ENCODE measurements at regions not wholly inside any gene's neighbourhood (a gene's known extent, or its start where the extent isn't known, plus 50 kb on each side); places are given as distances from the start of the nearest gene placed in this dataset.
"Not testable (repeated sequence)": the region's sequence is repeated elsewhere in the genome, so short reads cannot be mapped to it uniquely, and the experiment has no call there.

DNA sequence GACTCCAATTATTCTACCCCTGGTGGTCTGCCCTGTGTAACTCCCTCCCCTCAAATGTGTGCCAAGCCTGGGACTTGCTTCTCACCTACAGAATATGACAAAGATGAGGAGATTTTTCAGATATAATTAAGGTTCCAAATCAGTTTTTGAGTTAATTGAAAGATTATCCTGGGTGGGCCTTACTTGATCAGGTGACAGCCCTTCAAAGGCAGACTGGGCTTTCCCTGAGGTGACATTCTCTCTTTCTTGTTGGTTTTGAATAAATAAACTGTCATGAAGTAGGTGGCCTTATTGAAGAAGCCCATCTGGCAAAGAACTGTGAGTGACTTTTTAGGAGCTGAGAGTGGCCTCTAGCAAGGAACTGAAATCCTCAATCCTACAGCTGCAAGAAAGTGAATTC, 106.0 kb downstream of the BRMS1L start:
- DNase-seq: no peak
- Histone ChIP-seq H3K9me3 (no peaks in the 10 kb centered on the region), H3K27ac (no peak overlapping the region), H3K36me3 (no peaks in the 10 kb centered on the region), H3K27me3 (no peaks in the 10 kb centered on the region), H3K4me3 (no peak overlapping the region), H3K4me1 (no peaks in the 10 kb centered on the region)
- no peak for ATAC-seq
- intact Hi-C loops (cut with DNase I): no loop called here
- no peak for TF ChIP-seq POLR2A (IDR thresholded peaks at IDR 0.05)
- TF ChIP-seq, protein P1, sequence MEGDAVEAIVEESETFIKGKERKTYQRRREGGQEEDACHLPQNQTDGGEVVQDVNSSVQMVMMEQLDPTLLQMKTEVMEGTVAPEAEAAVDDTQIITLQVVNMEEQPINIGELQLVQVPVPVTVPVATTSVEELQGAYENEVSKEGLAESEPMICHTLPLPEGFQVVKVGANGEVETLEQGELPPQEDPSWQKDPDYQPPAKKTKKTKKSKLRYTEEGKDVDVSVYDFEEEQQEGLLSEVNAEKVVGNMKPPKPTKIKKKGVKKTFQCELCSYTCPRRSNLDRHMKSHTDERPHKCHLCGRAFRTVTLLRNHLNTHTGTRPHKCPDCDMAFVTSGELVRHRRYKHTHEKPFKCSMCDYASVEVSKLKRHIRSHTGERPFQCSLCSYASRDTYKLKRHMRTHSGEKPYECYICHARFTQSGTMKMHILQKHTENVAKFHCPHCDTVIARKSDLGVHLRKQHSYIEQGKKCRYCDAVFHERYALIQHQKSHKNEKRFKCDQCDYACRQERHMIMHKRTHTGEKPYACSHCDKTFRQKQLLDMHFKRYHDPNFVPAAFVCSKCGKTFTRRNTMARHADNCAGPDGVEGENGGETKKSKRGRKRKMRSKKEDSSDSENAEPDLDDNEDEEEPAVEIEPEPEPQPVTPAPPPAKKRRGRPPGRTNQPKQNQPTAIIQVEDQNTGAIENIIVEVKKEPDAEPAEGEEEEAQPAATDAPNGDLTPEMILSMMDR (IDR thresholded peaks at IDR 0.05): no peak

DNA sequence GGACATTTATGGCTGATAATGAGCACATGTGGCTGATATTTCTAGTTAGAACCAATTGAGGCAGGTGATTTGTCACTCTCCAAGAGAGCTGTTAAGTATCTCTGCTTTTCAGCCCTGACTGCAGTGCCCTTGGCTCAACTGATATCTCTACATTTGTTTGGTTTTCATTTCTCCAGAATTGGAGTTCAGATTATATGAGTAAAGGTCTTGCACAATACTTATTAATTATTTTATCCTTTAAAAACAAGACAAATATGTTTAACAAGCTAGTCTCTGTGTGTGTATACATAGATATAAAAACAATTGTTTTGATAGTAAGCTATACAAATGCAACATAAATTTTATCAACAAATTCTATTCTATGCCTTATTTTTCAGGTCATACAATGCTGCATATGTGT, 105.2 kb downstream of the BRMS1L start:
- TF ChIP-seq POLR2A (IDR thresholded peaks at IDR 0.05): no peak
- TF ChIP-seq, protein P1 (IDR thresholded peaks at IDR 0.05): no peak
- Histone ChIP-seq H3K27me3 (no peaks in the 10 kb centered on the region), H3K27ac (no peak overlapping the region), H3K36me3 (no peaks in the 10 kb centered on the region), H3K9me3 (no peaks in the 10 kb centered on the region), H3K4me3 (no peak overlapping the region), H3K4me1 (no peaks in the 10 kb centered on the region)
- intact Hi-C loops (cut with DNase I): no loop called here
- ATAC-seq (no peak), DNase-seq (no peak)

DNA sequence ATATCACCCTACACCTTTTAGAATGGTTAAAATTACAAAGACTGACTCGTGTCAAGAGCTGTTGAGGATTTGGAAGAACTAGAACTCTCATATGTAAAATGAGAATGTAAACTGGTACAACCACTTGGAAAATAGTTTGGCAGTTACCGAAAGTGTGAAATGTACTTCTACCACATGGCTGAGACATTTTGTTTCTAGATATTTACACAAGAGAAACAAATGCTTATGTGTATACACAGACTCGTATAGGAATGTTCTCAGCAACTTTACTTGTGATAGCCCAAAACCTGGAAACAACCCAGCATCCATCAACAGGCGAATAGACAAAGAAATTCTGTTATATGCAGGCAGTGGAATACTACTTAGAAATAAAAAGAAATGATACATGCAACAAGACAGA, 103.0 kb downstream of the BRMS1L start:
- intact Hi-C loops (cut with DNase I): no loop called here
- H3K27ac ChIP-seq: no peak overlapping the region
- no peak overlapping the region for H3K4me3 ChIP-seq
- no peaks in the 10 kb centered on the region for H3K4me1 ChIP-seq
- H3K9me3 ChIP-seq: no peaks in the 10 kb centered on the region
- no peak for DNase-seq
- no peaks in the 10 kb centered on the region for H3K27me3 ChIP-seq
- WGBS (ENCODE audit: insufficient coverage, low coverage, low lambda C conversion rate, missing lambda C conversion rate): 50% methylated on average over 4 of the region's 4 CpGs
- no peak for TF ChIP-seq POLR2A (IDR thresholded peaks at IDR 0.05)
- TF ChIP-seq, protein P1 (IDR thresholded peaks at IDR 0.05): no peak
- no peak for ATAC-seq
- no peaks in the 10 kb centered on the region for H3K36me3 ChIP-seq

DNA sequence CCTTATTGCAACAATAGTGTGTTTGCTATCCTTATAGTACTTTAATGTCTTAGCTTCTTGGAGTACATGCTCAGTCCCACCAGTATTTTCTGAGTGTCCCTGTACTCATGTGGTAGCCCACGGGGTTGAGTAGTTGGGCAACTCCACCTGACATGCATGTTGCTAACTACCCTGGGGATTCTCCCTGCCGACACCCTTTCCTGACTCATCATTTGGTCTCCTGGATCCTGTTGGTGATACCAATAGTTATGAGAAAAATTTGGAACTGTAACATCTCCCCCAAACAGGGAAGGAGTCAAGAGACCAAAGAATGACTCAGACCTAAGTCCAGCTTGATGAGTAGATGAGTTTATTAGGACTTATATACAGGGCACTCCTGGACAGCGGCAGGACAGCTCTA, 101.6 kb downstream of the BRMS1L start:
- H3K27ac ChIP-seq: no peak overlapping the region
- TF ChIP-seq POLR2A (IDR thresholded peaks at IDR 0.05): no peak
- TF ChIP-seq, protein P1 (IDR thresholded peaks at IDR 0.05): no peak
- DNase-seq (no peak), ATAC-seq (no peak)
- WGBS (ENCODE audit: insufficient coverage, low coverage, low lambda C conversion rate, missing lambda C conversion rate): 75% methylated on average over 2 of the region's 3 CpGs
- intact Hi-C loops (cut with DNase I): no loop called here
- H3K27me3 ChIP-seq: no peaks in the 10 kb centered on the region
- no peak overlapping the region for H3K4me3 ChIP-seq
- no peaks in the 10 kb centered on the region for H3K36me3 ChIP-seq
- H3K4me1 ChIP-seq: no peaks in the 10 kb centered on the region
- H3K9me3 ChIP-seq: no peaks in the 10 kb centered on the region

DNA sequence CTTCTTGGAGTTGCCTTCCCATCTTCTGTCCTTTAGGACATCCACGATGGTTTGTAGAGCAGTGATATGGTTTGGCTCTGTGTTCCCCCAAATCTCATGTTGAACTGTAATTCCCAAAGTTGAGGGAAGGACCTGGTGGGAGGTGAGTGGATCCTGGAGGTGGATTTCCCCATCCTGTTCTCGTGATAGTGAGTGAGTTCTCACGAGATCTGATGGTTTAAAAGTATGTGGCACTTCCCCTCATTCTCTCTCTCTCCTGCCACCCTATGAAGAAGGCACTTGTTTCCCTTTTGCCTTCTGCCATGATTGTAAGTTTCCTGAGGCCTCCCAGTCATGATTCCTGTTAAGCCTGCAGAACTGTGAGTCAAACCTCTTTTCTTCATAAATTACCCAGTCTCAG, 99.2 kb downstream of the BRMS1L start:
- DNase-seq: no peak
- no peak for ATAC-seq
- no peaks in the 10 kb centered on the region for H3K9me3 ChIP-seq
- H3K27ac ChIP-seq: no peak overlapping the region
- H3K4me1 ChIP-seq: no peaks in the 10 kb centered on the region
- intact Hi-C loops (cut with DNase I): no loop called here
- H3K4me3 ChIP-seq: no peak overlapping the region
- no peaks in the 10 kb centered on the region for H3K36me3 ChIP-seq
- 40% methylated on average over 2 of the region's 3 CpGs for WGBS (ENCODE audit: insufficient coverage, low coverage, low lambda C conversion rate, missing lambda C conversion rate)
- TF ChIP-seq, protein P1 (IDR thresholded peaks at IDR 0.05): no peak
- TF ChIP-seq POLR2A (IDR thresholded peaks at IDR 0.05): no peak
- no peaks in the 10 kb centered on the region for H3K27me3 ChIP-seq

DNA sequence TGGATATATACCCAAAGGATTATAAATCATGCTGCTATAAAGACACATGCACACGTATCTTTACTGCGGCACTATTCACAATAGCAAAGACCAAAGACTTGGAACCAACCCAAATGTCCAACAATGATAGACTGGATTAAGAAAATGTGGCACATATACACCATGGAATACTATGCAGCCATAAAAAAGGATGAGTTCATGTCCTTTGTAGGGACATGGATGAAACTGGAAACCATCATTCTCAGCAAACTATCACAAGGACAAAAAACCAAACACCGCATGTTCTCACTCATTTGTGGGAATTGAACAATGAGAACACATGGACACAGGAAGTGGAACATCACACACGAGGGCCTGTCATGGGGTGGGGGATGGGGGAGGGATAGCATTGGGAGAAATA, 96.5 kb downstream of the BRMS1L start:
- 81% methylated on average over 3 of the region's 4 CpGs for WGBS (ENCODE audit: insufficient coverage, low coverage, low lambda C conversion rate, missing lambda C conversion rate)
- H3K27me3 ChIP-seq; H3K4me1 ChIP-seq; ATAC-seq; H3K27ac ChIP-seq; H3K9me3 ChIP-seq; intact Hi-C loops (cut with DNase I); DNase-seq; H3K36me3 ChIP-seq; H3K4me3 ChIP-seq: not testable (repeated sequence)

All from right lobe of liver (tissue), 6 donors.